Esophagus mucosa (tissue), 1 donor: ENCODE measurements at regions not wholly inside any gene's neighbourhood (a gene's known extent, or its start where the extent isn't known, plus 50 kb on each side); places are given as distances from the start of the nearest gene placed in this dataset.

ENCODE experiments used
- ATAC-seq: fragments of 200-7000 bp; cut with Tn5 transposase; one replicate; pipeline ENCODE4 v1.9.1; 2020
- donor health status: DM: yes; HTN: yes; CAD: no.

DNA sequence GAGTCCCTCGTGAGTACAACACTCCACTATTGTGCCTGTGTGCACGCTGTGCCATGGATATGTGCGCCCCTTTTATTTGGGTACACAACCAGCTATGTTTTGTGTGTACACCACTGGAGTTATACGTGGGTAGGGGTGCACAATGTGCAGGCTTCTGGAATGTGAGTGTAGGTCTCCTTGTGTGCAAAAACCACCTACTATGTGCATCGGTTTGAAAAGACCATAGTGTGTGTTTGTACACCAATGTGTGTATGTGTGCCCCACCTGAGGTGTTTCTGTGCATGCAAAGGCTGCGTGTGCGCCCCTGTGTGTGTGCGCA, 86.4 kb upstream of the ALDH1L1 start:
- no peak for ATAC-seq

DNA sequence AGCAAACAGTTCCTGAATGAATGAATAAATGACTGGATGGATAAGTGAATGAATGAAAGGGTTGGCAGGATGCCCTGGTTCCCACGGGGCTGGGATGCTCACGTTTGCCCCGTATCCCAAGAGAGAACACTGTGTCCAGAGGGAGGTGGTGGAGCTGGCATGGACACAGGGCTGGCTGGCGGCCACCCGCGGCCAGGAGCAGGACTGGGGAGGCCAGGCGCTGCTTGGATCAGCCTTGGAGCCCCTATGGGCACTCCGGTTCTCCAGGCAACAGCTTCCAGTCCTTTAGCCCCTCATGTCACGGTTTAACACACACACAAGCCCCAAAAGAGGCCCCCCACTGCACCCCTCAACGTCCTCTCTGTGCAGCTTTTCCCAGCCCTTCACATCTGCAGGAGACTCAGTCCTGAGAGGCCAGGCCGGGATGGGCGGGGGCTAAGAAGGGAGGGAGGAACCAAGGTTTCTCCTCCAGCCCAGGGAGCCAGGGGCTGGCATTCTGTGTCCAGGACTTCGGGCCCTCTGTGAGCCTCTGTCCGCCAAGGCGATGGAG, 86.0 kb upstream of the ALDH1L1 start:
- ATAC-seq, result no peak

DNA sequence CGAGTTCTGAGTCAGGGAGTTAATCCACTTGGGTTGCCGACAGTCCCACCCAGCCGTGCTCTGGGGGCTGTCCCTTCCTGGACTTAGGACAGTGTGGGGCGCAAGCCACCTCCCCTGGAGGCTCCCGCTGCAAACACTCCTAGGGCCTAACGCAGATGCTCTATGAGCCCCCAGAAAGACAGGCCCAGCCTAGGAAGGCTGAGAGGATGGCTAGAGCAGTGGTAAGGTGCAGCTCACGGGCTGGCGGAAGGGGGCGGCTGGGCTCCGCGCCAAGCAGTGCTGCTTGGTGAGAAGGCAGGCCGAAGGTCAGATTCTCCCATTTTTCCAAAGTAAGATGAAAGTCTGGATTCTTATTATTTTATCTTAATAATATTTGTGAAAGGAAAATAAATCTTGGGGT, 84.6 kb upstream of the ALDH1L1 start:
- ATAC-seq, result no peak

DNA sequence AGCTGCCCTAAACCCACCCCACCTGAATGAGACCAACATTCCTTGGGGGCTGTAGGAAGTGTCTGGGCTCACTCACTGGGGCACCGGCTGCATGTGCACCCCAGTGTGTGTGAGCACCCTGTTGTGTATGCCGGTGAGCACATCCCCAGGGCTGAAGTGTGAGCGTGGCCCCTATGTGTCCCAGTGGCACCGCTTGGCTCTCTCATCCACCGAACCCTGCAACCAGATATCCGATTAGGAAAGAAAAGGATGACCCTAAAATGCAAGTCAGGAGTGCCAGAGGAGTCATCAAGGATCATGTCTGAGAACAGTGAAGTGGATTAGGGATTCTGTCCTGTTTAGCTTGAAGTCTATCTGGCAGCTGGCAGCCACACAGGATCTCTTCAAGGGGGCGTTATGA, 84.0 kb upstream of the ALDH1L1 start:
- ATAC-seq, result no peak

DNA sequence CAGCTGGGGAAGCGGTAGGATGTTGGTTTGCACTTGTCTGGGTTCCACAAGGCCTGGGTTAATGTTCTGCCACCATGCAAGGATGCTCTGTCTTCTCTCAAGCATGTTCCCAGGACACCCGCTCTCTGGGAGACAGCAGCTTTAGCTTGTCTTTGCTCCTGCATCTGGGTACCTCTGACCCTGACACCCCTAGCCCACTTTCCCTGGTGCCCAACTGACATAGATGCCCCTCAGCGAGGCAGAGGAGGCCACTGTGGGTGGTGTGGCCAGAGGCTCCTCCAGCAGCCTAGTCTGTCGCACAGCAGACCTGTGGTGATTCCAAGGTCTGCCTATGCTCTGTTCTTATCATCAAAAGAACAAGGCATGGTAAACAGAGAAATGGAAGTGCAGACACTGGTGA, 83.6 kb upstream of the ALDH1L1 start:
- ATAC-seq, result no peak

DNA sequence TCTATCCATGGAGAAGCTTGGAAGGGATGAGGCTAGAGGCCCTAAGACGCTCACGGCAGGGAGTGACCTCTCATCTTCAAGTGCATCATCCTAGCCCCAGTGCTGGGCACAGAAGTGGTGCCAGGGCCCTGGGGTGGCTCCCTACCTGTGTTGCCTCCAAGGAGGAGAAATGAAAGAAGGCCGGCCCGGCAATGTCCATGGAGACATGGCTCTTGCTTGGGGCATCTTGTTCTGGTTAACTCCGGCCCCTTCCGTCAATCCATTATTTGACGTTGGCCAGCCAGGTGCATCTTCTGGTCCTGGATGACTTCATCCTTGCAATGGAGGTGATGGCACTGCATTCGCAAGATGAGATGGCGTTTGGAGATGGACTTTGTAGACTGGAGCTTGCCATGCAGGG, 83.2 kb upstream of the ALDH1L1 start:
- no peak for ATAC-seq

DNA sequence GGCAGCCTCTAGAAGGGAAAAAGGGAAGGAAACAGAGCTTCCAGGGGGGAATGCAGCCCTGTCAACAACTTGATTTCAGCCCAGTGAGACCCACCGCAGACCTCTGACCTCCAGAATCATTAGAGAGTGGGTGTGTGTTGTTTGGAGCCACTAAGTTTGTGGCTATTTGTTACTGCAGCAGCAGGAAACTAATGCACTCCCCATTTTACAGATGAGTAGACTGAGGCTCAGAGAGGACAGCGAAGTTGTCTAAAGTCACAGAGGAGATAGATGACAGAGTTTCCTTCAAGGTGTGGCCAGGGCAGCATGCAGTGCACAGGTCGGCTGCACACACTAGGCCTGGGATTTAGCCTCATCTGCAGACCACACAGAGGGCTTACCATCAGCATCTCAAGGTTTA, 81.8 kb upstream of the ALDH1L1 start:
- no peak for ATAC-seq

DNA sequence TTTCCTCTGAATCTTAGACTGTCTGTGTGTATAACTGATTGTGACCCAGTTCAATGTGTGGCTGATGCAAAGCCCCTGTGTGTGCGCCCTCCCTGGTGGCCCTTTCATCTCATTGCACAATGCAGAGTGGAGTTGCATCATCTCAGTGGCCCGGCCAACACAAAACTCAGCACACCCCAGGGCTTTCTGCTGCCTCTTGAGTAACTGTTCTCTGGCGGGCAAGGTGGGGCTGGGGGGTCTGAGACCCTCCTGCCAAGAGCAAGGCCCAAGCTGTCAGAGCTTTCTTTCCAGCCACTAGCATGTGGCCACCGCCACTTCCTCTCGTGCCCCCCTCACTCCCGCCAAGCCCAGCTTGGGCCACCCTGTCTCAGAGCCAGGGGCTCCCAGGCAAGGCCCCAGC, 80.7 kb upstream of the ALDH1L1 start:
- ATAC-seq, result peak; percentile 17

DNA sequence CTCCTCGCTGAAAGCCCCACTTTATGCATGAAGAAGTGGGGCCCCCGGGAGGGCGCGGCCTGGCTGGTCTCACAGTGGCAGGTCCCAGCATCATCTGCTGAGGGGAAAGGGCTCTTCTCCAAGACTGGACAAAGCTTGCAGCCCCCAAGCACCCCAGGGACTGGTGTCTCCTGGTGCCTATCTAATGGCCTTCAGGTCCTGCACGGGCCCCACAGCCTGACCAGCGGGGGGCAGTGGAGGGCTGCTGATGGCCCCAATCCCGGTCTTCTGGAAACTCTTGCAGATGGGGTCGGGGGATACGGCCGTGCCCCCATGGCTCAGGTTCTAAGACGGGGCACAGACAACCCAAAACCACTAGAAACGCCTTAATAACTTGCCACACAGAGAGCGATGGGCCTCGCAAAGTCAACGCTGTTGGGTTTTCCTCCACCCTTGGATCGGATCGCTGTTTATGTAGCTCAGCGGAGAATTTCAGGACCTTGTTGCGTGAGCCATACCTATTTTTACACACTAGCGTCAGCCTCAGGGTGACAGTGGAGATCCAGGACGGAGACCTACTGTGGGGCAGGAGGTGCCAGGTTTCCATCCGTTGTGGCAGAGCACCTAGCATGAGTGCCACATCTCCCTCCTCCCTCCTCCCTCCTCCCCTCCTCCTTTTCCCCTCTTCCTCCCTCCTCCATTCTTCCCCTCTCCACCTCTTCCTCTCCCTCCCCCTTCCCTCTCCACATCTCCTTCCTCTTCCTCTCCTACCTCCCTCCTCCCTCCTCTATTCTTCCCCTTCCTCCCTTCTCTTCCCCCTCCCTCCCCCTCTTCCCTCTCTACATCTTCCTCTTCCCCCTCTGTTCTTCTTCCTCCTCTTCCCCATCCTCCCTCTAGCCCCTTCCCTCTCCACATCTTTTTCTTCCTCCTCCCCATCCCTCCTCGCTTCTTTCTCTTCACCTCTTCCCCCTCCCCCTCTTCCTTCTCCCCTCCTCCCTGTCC, 79.3 kb upstream of the ALDH1L1 start:
- ATAC-seq, result no peak

DNA sequence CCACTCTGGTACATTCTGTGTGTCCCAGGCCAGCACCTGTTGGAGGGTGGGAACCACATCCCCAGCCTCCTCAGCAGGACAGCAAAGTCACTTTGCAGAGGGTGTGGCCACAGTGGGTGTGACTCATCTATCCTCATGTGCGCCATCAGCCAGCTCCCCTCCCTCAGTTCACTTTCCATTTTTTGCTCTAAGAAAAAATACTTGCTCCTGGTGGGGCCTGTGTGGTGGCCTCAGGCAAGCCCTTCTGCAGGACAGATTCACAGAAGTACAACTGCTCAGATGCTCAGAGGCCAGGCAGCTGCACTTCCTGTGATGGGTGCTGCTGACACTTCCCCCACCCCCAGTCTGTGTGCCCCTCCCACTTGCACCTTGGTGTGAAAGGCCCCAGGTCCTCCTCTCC, 78.3 kb upstream of the ALDH1L1 start:
- no peak for ATAC-seq

DNA sequence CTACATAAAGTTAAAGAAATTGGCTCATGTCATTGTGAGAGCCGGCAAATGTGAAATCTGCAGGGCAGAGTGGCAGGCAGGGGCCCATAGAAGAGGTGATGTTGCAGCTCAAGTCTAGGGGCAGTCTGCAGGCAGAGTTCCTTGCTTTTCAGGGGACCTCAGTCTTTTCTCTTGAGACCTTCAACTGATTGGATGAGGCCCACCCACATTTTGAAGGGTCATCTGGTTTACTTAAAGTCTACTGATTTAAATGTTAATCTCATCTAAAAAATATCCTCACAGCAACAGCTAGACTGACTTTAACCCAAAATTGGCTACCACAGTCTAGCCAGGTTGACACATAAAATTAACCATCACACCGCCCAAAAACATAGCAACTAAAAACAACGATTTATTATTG, 77.6 kb upstream of the ALDH1L1 start:
- no peak for ATAC-seq

DNA sequence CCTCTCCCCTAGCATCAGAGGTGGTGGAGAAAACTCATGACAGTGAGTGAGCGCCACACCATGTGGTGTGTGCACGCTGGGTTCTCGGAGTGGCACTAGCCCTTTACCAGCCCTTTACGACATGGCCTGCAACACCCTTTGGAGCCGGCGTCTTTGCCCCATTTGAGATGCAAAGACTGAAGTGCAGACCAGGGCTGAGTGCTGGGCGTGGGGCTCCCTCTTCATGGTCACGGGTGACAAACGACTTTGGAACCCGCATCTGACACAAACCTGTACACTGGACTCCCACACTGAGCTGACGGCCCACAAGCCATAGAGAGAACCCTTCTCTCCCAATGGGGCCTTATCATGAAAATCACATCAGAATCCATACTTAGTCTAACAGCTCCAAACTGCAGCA, 76.8 kb upstream of the ALDH1L1 start:
- no peak for ATAC-seq

DNA sequence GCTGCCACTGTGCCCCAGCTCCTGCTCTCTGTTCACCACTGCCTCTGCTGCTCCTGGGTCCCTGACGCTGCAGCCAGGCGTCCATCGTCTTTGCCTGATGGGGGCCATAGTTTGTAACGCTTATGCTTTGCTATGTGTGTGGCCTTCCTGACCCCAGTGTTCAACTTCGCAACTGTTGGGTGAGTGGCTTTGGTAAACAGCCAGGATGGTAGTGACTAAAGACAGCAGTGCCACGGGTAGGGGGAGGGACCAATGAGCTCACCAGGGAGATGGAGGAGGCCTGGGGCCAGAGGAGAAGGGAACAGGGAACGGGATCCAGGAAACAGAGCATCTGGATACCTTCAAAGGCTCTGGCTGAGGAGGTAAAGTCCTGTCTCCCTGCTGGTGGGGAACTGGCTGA, 75.9 kb upstream of the ALDH1L1 start:
- ATAC-seq, result no peak

DNA sequence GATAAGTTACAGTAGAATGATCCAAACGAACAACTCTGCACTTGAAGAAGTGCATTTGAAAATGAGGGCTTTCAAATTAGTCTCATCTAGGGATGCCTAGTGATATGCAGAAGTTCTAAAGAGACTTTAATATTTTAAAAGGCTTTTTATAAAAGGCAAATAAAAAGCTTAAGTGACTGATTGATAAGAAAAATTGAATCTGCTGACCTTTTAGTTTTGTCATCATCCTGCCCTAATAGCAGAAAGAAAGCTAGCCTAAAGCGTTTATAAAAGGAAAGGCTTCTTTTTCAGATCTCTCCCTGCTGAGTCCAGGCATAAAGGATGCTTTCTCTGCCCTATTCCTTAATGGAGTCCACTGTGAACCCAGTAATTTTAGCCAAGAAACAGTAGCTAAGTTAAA, 72.7 kb upstream of the ALDH1L1 start:
- no peak for ATAC-seq

DNA sequence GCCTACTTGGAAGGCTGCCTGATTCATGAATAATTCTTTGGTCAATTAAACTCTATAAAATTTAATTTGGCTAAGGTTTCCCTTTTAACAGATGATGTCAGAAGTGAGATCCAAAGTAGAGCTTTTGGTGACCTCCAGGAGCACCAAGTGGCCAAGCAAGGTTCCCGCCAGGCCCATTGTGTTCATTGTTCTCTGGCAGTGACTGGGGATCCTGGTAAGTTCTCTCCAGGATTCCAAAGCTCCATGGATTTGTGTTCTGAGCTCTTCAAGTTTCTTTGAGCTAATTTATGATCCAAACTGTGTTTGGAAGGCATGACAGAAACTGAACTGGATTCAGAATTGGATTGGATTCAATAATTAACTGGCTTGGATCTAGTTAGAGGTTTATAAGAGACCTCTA, 72.0 kb upstream of the ALDH1L1 start:
- no peak for ATAC-seq

DNA sequence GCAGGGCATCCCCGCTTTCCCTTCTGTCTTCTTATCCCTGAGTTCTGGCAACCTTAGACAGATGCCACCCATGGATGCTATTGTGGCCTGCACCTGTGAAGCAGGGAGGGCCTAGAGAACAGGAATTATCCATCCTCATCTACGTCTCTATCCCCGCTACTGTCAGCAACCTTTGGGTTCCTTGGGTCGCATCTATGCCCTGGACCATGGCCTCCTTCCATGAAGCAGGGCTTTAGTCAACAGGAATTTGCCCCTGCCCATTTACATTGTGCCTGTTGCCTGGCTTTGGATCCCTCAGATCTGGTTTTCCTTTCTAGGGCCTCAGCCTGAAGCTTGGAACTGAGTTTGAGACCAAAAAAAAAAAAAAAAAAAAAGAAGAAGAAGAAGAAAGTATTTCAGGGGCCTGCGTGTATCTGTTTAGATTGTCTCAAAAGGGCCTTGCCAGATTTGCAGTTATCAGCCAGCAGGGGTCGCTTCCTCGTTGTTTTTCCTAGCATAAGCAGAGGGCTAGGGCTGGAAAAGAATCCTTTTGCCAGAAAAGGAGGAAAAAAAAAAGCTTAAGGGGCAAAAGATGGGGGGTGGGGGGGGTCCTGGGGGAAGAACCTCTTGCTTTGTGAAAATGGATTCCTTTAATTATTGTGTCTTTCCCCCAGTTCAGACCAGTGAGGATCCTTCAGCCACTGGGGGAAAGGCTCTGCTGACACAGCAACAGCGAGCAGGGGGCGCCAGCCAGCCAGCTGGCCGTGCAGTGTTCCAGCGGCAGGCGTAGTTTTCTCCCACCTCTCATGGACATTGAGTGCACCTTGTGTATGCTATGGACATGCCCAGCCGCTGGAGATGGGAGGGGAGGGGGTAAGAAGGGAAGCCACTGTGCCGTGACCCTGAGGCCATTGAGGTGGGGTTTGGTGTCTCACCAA, 65.7 kb upstream of the ALDH1L1 start:
- ATAC-seq, result no peak
